Hepatocyte (in vitro differentiated cells): ENCODE measurements at regions not wholly inside any gene's neighbourhood (a gene's known extent, or its start where the extent isn't known, plus 50 kb on each side); places are given as distances from the start of the nearest gene placed in this dataset.

Experiments used
- CTCF ChIP-seq: fragments of 200-600 bp; sonication (generic); IDR thresholded peaks from 2 replicates; pipeline ENCODE4 v1.5.1; 2016; ENCODE audit warnings: antibody characterized with exemption, mild to moderate bottlenecking; ENCODE audit not compliant: poor library complexity
- EZH2 ChIP-seq: fragments of 200-600 bp; sonication (generic); IDR thresholded peaks from 2 replicates; pipeline ENCODE4 v1.6.1; 2016; ENCODE audit warnings: antibody characterized with exemption, mild to moderate bottlenecking, borderline replicate concordance
- EZH2phosphoT487 ChIP-seq: fragments of 200-600 bp; sonication (generic); IDR thresholded peaks from one replicate; pipeline ENCODE4 v1.6.1; 2018; ENCODE audit warnings: antibody characterized with exemption, mild to moderate bottlenecking, low read depth, moderate library complexity; ENCODE audit not compliant: unreplicated experiment, severe bottlenecking

GRCh38 chr9:129513282-129513681, 107.6 kb downstream of the C9orf50 start:
- TF ChIP-seq CTCF (no peak), EZH2 (no peak), EZH2phosphoT487 (no peak)
